IMR-90 (cell line): ENCODE measurements at regions not wholly inside any gene's neighbourhood (a gene's known extent, or its start where the extent isn't known, plus 50 kb on each side); places are given as distances from the start of the nearest gene placed in this dataset.

Source experiments
- ATAC-seq: fragments of 200-7000 bp; cut with Tn5 transposase; 2 replicates; pipeline ENCODE4 v1.9.1; 2020; ENCODE audit warnings: low read depth, mild to moderate bottlenecking, moderate library complexity
- BruUV-seq: library from RNA; stranded (reverse); fragments of 400-500 nt; replicated peaks from 2 replicates; lab custom pipeline; 2021; lab: Mats Ljungman, UMichigan
- CTCF ChIA-PET: fragments of 300-600 bp; formaldehyde crosslinking; extraction: SDS; loops from one replicate; lab custom pipeline; 2021; ENCODE audit warnings: antibody characterized with exemption; lab: Yijun Ruan, JAX
- POLR2A ChIA-PET: fragments of 300-600 bp; sonication (Branson Sonifier 250); formaldehyde crosslinking; loops from one replicate; lab custom pipeline; 2022; ENCODE audit warnings: antibody characterized with exemption; ENCODE audit not compliant: unreplicated experiment; lab: Charles Lee
- DNase-seq: peaks from one replicate; pipeline ENCODE4 v3.0.0; 2013
- H2AFZ ChIP-seq: replicated peaks from 2 replicates; pipeline ENCODE3; 2013; ENCODE audit warnings: low read length, mild to moderate bottlenecking; ENCODE audit not compliant: poor library complexity
- H2AK5ac ChIP-seq: 2 replicates; pipeline ENCODE4 v1.6.1; 2013; ENCODE audit warnings: low read depth, low read length, inconsistent platforms
- H2AK9ac ChIP-seq: replicated peaks from 2 replicates; pipeline ENCODE3; 2013; ENCODE audit warnings: mild to moderate bottlenecking, low read depth, low read length, moderate library complexity; ENCODE audit not compliant: poor library complexity
- H2BK120ac ChIP-seq: 2 replicates; pipeline ENCODE4 v1.6.1; 2013; ENCODE audit warnings: low read depth, low read length, inconsistent platforms
- H2BK15ac ChIP-seq: 3 replicates; pipeline ENCODE4 v1.6.1; 2013; ENCODE audit warnings: low read depth, low read length, inconsistent platforms
- H2BK20ac ChIP-seq: 2 replicates; pipeline ENCODE4 v1.6.1; 2013; ENCODE audit warnings: low read depth, mild to moderate bottlenecking, inconsistent platforms, low read length, moderate library complexity
- H2BK5ac ChIP-seq: 2 replicates; pipeline ENCODE4 v1.6.1; 2013; ENCODE audit warnings: mild to moderate bottlenecking, low read depth, low read length, inconsistent platforms; ENCODE audit not compliant: poor library complexity, severe bottlenecking
- H3K14ac ChIP-seq: replicated peaks from 2 replicates; pipeline ENCODE4 v1.6.1; 2013; ENCODE audit warnings: low read depth, low read length, inconsistent platforms
- H3K18ac ChIP-seq: 2 replicates; pipeline ENCODE4 v1.6.1; 2013; ENCODE audit warnings: low read depth, low read length, control low read depth
- H3K23ac ChIP-seq: 2 replicates; pipeline ENCODE4 v1.6.1; 2013; ENCODE audit warnings: low read depth, low read length, inconsistent platforms
- H3K27ac ChIP-seq: 2 replicates; pipeline ENCODE4 v1.5.1; 2013; ENCODE audit warnings: mild to moderate bottlenecking, control low read depth, low read length; ENCODE audit not compliant: insufficient read depth
- H3K27me3 ChIP-seq: 2 replicates; pipeline ENCODE4 v1.6.1; 2013; ENCODE audit warnings: low read length; ENCODE audit not compliant: control insufficient read depth, insufficient read depth
- H3K36me3 ChIP-seq: 2 replicates; pipeline ENCODE4 v1.6.1; 2013; ENCODE audit warnings: low read length, mixed read lengths; ENCODE audit not compliant: control insufficient read depth, insufficient read depth
- H3K4ac ChIP-seq: 2 replicates; pipeline ENCODE4 v1.6.1; 2013; ENCODE audit warnings: low read depth, low read length, inconsistent platforms
- H3K4me1 ChIP-seq: 2 replicates; pipeline ENCODE4 v1.6.1; 2013; ENCODE audit warnings: low read length, mixed read lengths; ENCODE audit not compliant: control insufficient read depth, insufficient read depth
- H3K4me2 ChIP-seq: 2 replicates; pipeline ENCODE4 v1.6.1; 2013; ENCODE audit warnings: low read depth, mild to moderate bottlenecking, control low read depth, low read length, moderate library complexity
- H3K4me3 ChIP-seq: 2 replicates; pipeline ENCODE4 v1.5.1; 2013; ENCODE audit warnings: low read depth, mild to moderate bottlenecking, control low read depth, low read length, moderate library complexity; ENCODE audit not compliant: insufficient read depth
- H3K56ac ChIP-seq: 2 replicates; pipeline ENCODE4 v1.6.1; 2013; ENCODE audit warnings: low read length, inconsistent platforms; ENCODE audit not compliant: insufficient read depth; ENCODE audit errors: extremely low read depth
- H3K79me1 ChIP-seq, 2 experiments: 2 replicates each; pipeline ENCODE4 v1.6.1; 2013; ENCODE audit warnings: low read length in 2 of 2, inconsistent platforms in 1 of 2, low read depth in 1 of 2
- H3K9ac ChIP-seq: 2 replicates; pipeline ENCODE4 v1.6.1; 2013; ENCODE audit warnings: low read depth, low read length, control low read depth
- H3K9me1 ChIP-seq: 2 replicates; pipeline ENCODE4 v1.6.1; 2013; ENCODE audit warnings: low read length, inconsistent platforms; ENCODE audit not compliant: insufficient read depth
- H3K9me3 ChIP-seq: 2 replicates; pipeline ENCODE4 v1.6.1; 2013; ENCODE audit warnings: low read length; ENCODE audit not compliant: control insufficient read depth, insufficient read depth
- H4K20me1 ChIP-seq: 2 replicates; pipeline ENCODE4 v1.6.1; 2013; ENCODE audit warnings: low read length, inconsistent platforms; ENCODE audit not compliant: insufficient read depth
- H4K5ac ChIP-seq: 2 replicates; pipeline ENCODE4 v1.6.1; 2013; ENCODE audit warnings: mild to moderate bottlenecking, low read depth, low read length, control low read depth
- H4K8ac ChIP-seq, 2 experiments: 2 replicates each; pipeline ENCODE4 v1.6.1; 2013; ENCODE audit warnings: low read depth in 2 of 2, low read length in 2 of 2, control low read depth in 1 of 2, inconsistent platforms in 1 of 2
- H4K91ac ChIP-seq: 2 replicates; pipeline ENCODE4 v1.6.1; 2013; ENCODE audit warnings: low read depth, low read length, inconsistent platforms; ENCODE audit not compliant: insufficient read depth
- CEBPB ChIP-seq: IDR thresholded peaks from 2 replicates; pipeline ENCODE4 v1.6.1; 2012; ENCODE audit warnings: low read depth, low read length, improper control_type of control experiment
- FOS ChIP-seq: fragments of 150-350 bp; IDR thresholded peaks from 2 replicates; pipeline ENCODE4 v1.6.1; 2016; ENCODE audit warnings: low read depth, low read length
- RAD21 ChIP-seq: IDR thresholded peaks from 2 replicates; pipeline ENCODE4 v1.6.1; 2012; ENCODE audit warnings: low read length, improper control_type of control experiment
- SMC3 ChIP-seq: fragments of 150-350 bp; IDR thresholded peaks from 2 replicates; pipeline ENCODE4 v1.6.1; 2016; ENCODE audit warnings: low read depth, mild to moderate bottlenecking, antibody characterized with exemption, low read length, moderate library complexity
- WGBS, 2 experiments: methylation state at CpG; one replicate each; pipeline versions ENCODE4 v1.1.5 to v1.1.7; 2013; ENCODE audit warnings: missing lambda C conversion rate in 2 of 2; ENCODE audit not compliant: insufficient read length in 1 of 2; ENCODE audit errors: extremely low coverage in 2 of 2; 5-methylcytosine and 5-hydroxymethylcytosine counted together
- dilution Hi-C: fragments of 300-500 bp; cut with HindIII; formaldehyde crosslinking; loops from one replicate; pipeline ENCODE4 v1.14.3; 2018; ENCODE audit warnings: low sequenced_read_pairs; ENCODE audit not compliant: unreplicated experiment
- in situ Hi-C: fragments of 300-500 bp; cut with MboI; formaldehyde crosslinking; loops from 3 replicates; pipeline ENCODE4 v1.14.3; 2019; ENCODE audit warnings: low sequenced_read_pairs, inconsistent platforms, mixed read lengths
- intact Hi-C: fragments of 100-400 bp; cut with micrococcal nuclease; formaldehyde crosslinking; loops from 2 replicates; pipeline ENCODE4 v1.10.0; 2022
- TF ChIP-seq, protein P1 (sequence below): conservative IDR thresholded peaks from 2 replicates; pipeline ENCODE4 v1.5.1; 2012; ENCODE audit warnings: mild to moderate bottlenecking, low read depth, low read length, improper control_type of control experiment

DNA sequence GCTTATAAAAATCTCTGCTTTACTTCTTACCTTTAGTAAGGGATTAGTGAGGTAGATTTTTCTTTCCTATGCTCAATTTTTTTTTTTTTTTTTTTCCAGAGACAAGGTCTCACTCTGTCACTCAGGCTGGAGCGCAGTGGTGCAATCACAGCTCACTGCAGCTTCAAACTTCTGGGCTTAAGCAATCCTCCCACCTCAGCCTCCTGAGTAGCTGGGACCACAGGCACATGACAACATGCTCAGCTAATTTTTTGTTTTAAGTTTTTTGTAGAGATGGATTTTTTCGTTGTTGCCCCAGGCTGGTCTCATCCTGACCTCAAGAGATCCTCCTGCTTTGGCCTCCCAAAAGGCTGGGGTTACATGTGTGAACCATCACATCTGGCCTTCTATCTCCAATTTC lies 58.9 kb upstream of the RREB1 start:
- intact Hi-C loops: no loop called here
- no peaks in the 10 kb centered on the region for H4K20me1 ChIP-seq
- H3K56ac ChIP-seq: no peak overlapping the region
- no peak overlapping the region for H3K4me2 ChIP-seq
- ATAC-seq (no peak), DNase-seq (no peak)
- H3K9me3 ChIP-seq: no peaks in the 10 kb centered on the region
- no peak overlapping the region for H3K18ac ChIP-seq
- no peaks in the 10 kb centered on the region for H3K27me3 ChIP-seq
- H3K4me1 ChIP-seq: peaks cover 4% of the 10 kb centered on the region
- ChIA-PET CTCF (interaction anchor here (0.6 kb wide), 1 partner anchor 29 kb away, joined by 4 read pairs; no protein-coding TSS in a partner anchor), POLR2A (no interaction called here)
- H3K23ac ChIP-seq: no peak overlapping the region
- H2BK120ac ChIP-seq: no peak overlapping the region
- H2AK5ac ChIP-seq: no peak overlapping the region
- no peak overlapping the region for H3K4ac ChIP-seq
- no peak overlapping the region for H4K91ac ChIP-seq
- no peak overlapping the region for H4K5ac ChIP-seq
- no peaks in the 10 kb centered on the region for H3K36me3 ChIP-seq
- dilution Hi-C loops: no loop called here
- in situ Hi-C loops: no loop called here
- no peak overlapping the region for H3K9ac ChIP-seq
- no peak overlapping the region for H3K27ac ChIP-seq
- BruUV-seq: no TSS peak
- H2BK15ac ChIP-seq: no peak overlapping the region
- no peak overlapping the region for H3K14ac ChIP-seq
- H3K4me3 ChIP-seq: no peak overlapping the region
- no peak overlapping the region for H2AK9ac ChIP-seq
- no peaks in the 10 kb centered on the region for H3K79me1 ChIP-seq
- no peak overlapping the region for H2BK20ac ChIP-seq
- H4K8ac ChIP-seq: no peak overlapping the region
- H3K9me1 ChIP-seq: no peaks in the 10 kb centered on the region
- no peak overlapping the region for H2BK5ac ChIP-seq
- H2AFZ ChIP-seq: no peak overlapping the region
- TF ChIP-seq, protein P1, sequence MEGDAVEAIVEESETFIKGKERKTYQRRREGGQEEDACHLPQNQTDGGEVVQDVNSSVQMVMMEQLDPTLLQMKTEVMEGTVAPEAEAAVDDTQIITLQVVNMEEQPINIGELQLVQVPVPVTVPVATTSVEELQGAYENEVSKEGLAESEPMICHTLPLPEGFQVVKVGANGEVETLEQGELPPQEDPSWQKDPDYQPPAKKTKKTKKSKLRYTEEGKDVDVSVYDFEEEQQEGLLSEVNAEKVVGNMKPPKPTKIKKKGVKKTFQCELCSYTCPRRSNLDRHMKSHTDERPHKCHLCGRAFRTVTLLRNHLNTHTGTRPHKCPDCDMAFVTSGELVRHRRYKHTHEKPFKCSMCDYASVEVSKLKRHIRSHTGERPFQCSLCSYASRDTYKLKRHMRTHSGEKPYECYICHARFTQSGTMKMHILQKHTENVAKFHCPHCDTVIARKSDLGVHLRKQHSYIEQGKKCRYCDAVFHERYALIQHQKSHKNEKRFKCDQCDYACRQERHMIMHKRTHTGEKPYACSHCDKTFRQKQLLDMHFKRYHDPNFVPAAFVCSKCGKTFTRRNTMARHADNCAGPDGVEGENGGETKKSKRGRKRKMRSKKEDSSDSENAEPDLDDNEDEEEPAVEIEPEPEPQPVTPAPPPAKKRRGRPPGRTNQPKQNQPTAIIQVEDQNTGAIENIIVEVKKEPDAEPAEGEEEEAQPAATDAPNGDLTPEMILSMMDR: no peak
- TF ChIP-seq SMC3 (no peak), FOS (no peak), RAD21 (no peak), CEBPB (no peak)
- no CpG with 5 or more reads among the region's 2 CpGs for WGBS, 2 experiments
